Heart right ventricle (tissue), 16 donors: ENCODE measurements at regions not wholly inside any gene's neighbourhood (a gene's known extent, or its start where the extent isn't known, plus 50 kb on each side); places are given as distances from the start of the nearest gene placed in this dataset.

Source experiments
- ATAC-seq, 8 donors: fragments of 200-7000 bp; cut with Tn5 transposase; one replicate each; pipeline ENCODE4 v1.9.1; 2020; ENCODE audit warnings: mild to moderate bottlenecking in 8 of 8, moderate library complexity in 8 of 8, moderate number of reproducible peaks in 1 of 8
- DNase-seq, 2 donors: peaks; one replicate each; pipeline ENCODE4 v3.0.0-alpha.2; 2020
- H3K27ac ChIP-seq, 10 donors: fragments of 200-600 bp; sonication (generic) in 2 of 10; one replicate each; pipeline versions ENCODE4 v1.5.0 to v1.8.0; 2020 to 2022; ENCODE audit warnings: mild to moderate bottlenecking in 3 of 10
- H3K27me3 ChIP-seq, 7 donors: fragments of 200-600 bp; one replicate each; pipeline ENCODE4 v1.8.0; 2021 to 2022; ENCODE audit warnings: mild to moderate bottlenecking in 2 of 7
- H3K36me3 ChIP-seq, 9 donors: fragments of 200-600 bp; sonication (generic) in 1 of 9; one replicate each; pipeline versions ENCODE4 v1.5.0 to v1.8.0; 2020 to 2022; ENCODE audit warnings: mild to moderate bottlenecking in 2 of 9
- H3K4me1 ChIP-seq, 9 donors: fragments of 200-600 bp; sonication (generic) in 1 of 9; one replicate each; pipeline versions ENCODE4 v1.5.0 to v1.8.0; 2020 to 2022; ENCODE audit warnings: mild to moderate bottlenecking in 4 of 9
- H3K4me3 ChIP-seq, 10 donors: fragments of 200-600 bp; sonication (generic) in 2 of 10; one replicate each; pipeline versions ENCODE4 v1.5.0 to v1.8.0; 2020 to 2022; ENCODE audit warnings: mild to moderate bottlenecking in 7 of 10, moderate library complexity in 2 of 10
- H3K9me3 ChIP-seq, 11 donors: fragments of 200-600 bp in 10 of 11; sonication (generic) in 2 of 11; one replicate each; pipeline versions ENCODE4 v1.5.0 to v1.8.0; 2013 to 2022; ENCODE audit warnings: mild to moderate bottlenecking in 2 of 11, control low read depth in 1 of 11, moderate library complexity in 1 of 11
- CTCF ChIP-seq, 9 donors: fragments of 200-600 bp; sonication (generic) in 2 of 9; IDR thresholded peaks; one replicate each; pipeline versions ENCODE4 v1.5.0 to v1.8.0; 2021 to 2022; ENCODE audit warnings: antibody characterized with exemption in 9 of 9, mild to moderate bottlenecking in 5 of 9, moderate library complexity in 1 of 9
- WGBS, 2 donors: extraction: QIAGEN DNeasy Blood & Tissue Kit; methylation state at CpG; one replicate each; pipeline ENCODE4 v1.1.7; 2013; ENCODE audit warnings: inconsistent platforms in 1 of 2; 5-methylcytosine and 5-hydroxymethylcytosine counted together
- intact Hi-C, 10 donors: fragments of 100-400 bp; cut with DNase I; formaldehyde crosslinking; loops; one replicate each; pipeline versions ENCODE4 v1.11.1 to v1.14.2; 2022
- donor health status: Arrhythmogenic right ventricular cardiomyopathy.
- donor health status: ischemic (EF 13 %, LVEDD 7.1; RV severe dilation, severe dysfunction).
- donor health status: healthy with polysubstance abuse.
- donor health status: DM: no; HTN: yes; CAD: no.
- donor health status: DM: no; HTN: no; CAD: no.
- donor health status: ischemic (EF 25% LVEDD 6.9; RV normal size, moderate dysfunction).
- donor health status: ischemic (EF 25% LVEDD 5.7; RV mildly dilated, moderate dysfunction).
- donor health status: healthy.
- donor health status: DM: yes; HTN: yes; CAD: no.
- donor health status: Ischemic cardiomyopathy.
- donor health status: ischemic (EF 35%, LVEDD 5.7; RV mildly dilated, moderate dysfunction).
- donor health status: nonischemic (EF 11% LVEDD 7.7; RV severe dilation, severe dysfunction).
- donor health status: DM: yes; HTN: yes; CAD: no.
- donor health status: PGD.
- donor health status: ischemic (EF 29% LVEDD 5.4; RV normal size, mild dysfunction).
- donor health status: nonischemic (EF 23%, LVEDD 6.1; RV moderate dilation, normal function).

- no peak for ATAC-seq
- 80 to 82% methylated on average over 7 of the region's 7 CpGs for WGBS, 2 donors
- Histone ChIP-seq H3K36me3 (no peaks in the 10 kb centered on the region), H3K9me3 (peaks cover 0 to 54% (median 0%) of the 10 kb centered on the region in 11 donors), H3K27me3 (no peaks in the 10 kb centered on the region), H3K27ac (no peak overlapping the region), H3K4me3 (no peak overlapping the region), H3K4me1 (no peaks in the 10 kb centered on the region)
- DNase-seq = no peak
- no peak for TF ChIP-seq CTCF (IDR thresholded peaks at IDR 0.05)
- intact Hi-C loops = no loop called here
Measured at GRCh38 chr9:118751077-118751847, 618.0 kb downstream of the BRINP1 start.

- no peak for ATAC-seq
Measured at GRCh38 chr9:118751848-118752223, 617.4 kb downstream of the BRINP1 start.

GRCh38 chr9:118761016-118761790 is 608.0 kb downstream of the BRINP1 start:
- peaks cover 0 to 32% (median 0%) of the 10 kb centered on the region in 11 donors for H3K9me3 ChIP-seq
- intact Hi-C loops = loop anchor here in 1 of 10 donors (10.0 kb wide), 1 partner anchor 1666 kb away; no protein-coding TSS in a partner anchor

More at GRCh38 chr9:118751848-118752223, 617.4 kb downstream of the BRINP1 start:
- H3K27me3 ChIP-seq = no peaks in the 10 kb centered on the region
- no peaks in the 10 kb centered on the region for H3K36me3 ChIP-seq
- no peak overlapping the region for H3K27ac ChIP-seq
- no peak for DNase-seq
- H3K4me3 ChIP-seq = no peak overlapping the region
- WGBS, 2 donors = 57 to 60% methylated on average over 3 of the region's 3 CpGs
- TF ChIP-seq CTCF (IDR thresholded peaks at IDR 0.05) = no peak
- intact Hi-C loops = no loop called here
- peaks cover 0 to 56% (median under 1%) of the 10 kb centered on the region in 11 donors for H3K9me3 ChIP-seq
- no peaks in the 10 kb centered on the region for H3K4me1 ChIP-seq

More at GRCh38 chr9:118761016-118761790, 608.0 kb downstream of the BRINP1 start:
- Histone ChIP-seq H3K27me3 (no peaks in the 10 kb centered on the region), H3K27ac (no peak overlapping the region), H3K36me3 (no peaks in the 10 kb centered on the region), H3K4me1 (no peaks in the 10 kb centered on the region), H3K4me3 (no peak overlapping the region)
- no peak for TF ChIP-seq CTCF (IDR thresholded peaks at IDR 0.05)
- ATAC-seq (no peak), DNase-seq (no peak)
- 63 to 64% methylated on average over 4 of the region's 4 CpGs for WGBS, 2 donors
